ENCODE measurements at regions not wholly inside any gene's neighbourhood (a gene's known extent, or its start where the extent isn't known, plus 50 kb on each side); places are given as distances from the start of the nearest gene placed in this dataset.
"Not testable (repeated sequence)": the region's sequence is repeated elsewhere in the genome, so short reads cannot be mapped to it uniquely, and the experiment has no call there.

- no peak for DNase-seq
Observed at GRCh38 chr18:3328532-3328931, 66.6 kb downstream of the MYL12B start.

- no peak for DNase-seq
Observed at GRCh38 chr18:3329471-3329870, 67.5 kb downstream of the MYL12B start.

DNA sequence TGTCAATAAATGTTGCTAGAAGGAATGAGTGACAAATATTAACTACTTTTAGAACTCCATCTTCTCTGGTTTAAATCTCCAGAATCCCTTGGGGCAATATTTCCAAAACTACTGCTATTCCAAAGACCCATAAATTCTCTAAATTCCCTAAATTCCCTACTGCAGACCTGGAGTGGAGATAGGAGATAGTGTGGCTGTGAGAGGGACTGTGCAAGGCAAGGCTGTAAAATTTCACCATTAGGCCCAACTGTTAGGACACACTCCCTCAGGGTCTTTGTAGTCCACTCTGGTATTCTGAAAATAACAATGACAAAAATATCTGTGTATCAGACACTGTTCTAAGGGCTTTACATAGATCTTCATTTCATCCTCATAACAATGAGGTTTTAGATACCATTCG, 67.9 kb downstream of the MYL12B start:
- no peak for DNase-seq

DNA sequence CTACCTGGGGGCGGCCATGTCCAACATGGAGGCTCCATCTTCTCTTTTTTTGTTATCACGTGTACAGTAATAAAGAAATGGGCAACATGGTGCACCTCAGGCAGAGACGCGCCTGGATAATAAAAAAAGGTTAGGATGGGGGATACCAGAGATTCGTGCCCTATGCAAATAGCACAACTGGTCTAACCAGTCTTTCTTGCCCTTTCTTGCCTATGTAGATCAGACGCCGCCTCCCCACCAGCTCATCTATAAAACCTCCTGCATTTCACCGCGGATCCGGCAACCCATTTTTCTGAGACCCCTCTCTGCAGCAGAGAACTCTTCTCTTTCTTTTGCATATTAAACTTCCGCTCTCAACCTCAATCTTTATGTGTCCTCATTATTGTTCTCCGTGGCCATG, 68.7 kb downstream of the MYL12B start:
- DNase-seq, result no peak

GRCh38 chr18:3332376-3332775, 70.4 kb downstream of the MYL12B start:
- no peak for DNase-seq

DNA sequence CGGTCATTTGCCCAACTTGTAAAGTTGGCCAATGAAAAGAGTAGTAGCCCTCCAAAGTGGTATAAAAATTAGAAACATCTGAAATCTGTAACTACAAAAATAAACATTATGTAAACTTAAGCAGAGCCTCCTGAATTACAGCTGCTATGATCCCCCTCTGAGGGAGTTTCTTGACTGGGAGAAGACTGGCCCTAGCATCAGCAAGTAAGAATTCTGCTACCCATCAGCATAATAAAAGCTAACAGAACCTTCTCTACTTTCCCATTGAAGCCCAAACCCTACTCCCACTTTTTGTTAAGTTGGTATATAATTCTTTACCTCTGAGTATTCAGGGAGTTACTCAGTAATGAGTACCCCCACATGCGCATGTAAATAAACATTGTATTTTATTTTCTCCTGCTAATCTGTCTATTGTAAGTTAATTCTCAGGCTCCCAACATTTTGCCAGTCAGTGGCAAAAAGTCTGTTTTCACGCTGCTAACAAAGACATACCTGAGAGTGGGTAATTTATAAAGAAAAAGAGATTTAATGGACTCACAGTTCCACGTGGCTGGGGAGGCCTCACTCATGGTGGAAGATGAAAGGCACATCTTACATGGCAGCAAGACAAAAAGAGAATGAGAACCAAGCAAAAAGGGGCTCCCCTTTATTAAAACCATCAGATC, 71.3 kb downstream of the MYL12B start:
- no peak for DNase-seq

GRCh38 chr18:3333721-3334386, 71.9 kb downstream of the MYL12B start:
- DNase-seq, result no peak

DNA sequence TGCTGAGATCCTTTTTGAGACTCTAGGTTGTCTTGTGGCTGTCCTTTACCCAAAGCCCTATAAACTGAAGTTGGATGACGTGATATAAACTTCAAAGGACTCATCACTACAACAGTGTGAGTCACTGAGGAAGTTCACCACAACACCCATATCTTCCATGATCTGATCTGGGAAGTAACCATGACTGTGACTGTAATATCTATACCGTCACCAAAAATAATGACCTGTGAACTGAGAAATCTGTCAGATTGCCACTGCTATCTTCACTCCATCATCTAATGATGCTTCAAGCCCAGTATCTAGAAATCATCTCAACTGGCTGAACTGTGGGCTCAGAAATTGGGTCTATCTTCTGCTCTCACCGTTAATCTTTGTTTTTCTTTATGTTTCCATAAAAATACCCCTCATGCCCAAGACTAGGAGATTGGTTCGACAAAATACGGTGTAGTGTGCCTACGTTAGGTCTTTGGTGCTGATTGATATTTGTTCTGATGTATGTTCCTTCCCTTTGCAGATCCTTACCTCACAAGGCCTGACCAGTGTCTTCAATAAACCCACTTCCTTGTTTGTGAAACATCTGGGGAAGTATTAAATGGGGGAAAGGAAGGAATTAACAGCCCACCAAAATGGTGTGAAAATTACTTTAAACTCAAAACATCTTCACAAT, 78.2 kb downstream of the MYL12B start:
- peak; percentile 14 for DNase-seq

- DNase-seq, result no peak
Observed at GRCh38 chr18:3340682-3341097, 78.8 kb downstream of the MYL12B start.

- no peak for DNase-seq
Observed at GRCh38 chr18:3342628-3343027, 80.7 kb downstream of the MYL12B start.

GRCh38 chr18:3345452-3345851, 83.5 kb downstream of the MYL12B start:
- no peak for DNase-seq

- DNase-seq, result no peak
Observed at GRCh38 chr18:3345885-3346284, 84.0 kb downstream of the MYL12B start.

DNA sequence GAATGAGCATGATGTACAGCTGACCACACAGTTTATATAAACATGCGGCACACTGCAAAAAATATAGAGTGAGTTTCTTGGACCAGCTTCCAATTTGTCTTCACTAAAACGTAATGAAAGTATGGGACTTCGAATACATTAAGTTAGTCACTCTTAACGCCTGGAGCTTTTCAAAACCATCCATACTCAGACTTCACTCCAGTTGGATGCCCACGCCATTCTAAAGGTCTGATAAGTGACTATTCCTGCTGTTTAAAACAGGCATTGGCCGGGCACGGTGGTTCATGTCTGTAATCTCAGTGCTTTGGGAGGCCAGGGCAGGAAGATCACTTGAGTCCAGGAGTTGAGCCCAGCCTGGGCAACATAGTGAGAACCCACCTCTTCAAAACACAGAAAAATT, 84.6 kb downstream of the MYL12B start:
- DNase-seq, result no peak

GRCh38 chr18:3347286-3347803, 85.4 kb downstream of the MYL12B start:
- no peak for DNase-seq

DNA sequence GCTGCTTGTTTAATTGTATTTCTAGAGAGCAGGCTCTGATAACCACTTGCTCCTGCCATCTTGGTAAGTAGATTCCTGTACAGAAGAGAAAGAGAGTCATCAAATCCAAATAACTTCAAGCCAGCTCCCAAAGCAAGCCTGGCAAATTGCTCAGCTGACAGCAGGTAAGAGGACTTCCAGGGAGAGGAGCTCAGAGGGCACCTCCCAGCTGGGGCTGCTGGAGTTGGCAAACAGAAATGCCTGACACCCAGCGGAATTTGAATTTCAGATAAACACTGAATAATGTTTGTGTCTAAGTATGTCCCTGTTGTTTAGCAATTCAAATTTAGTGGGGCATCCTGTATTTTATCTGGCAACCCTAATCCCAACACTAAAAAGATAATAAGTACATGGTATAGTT, 86.2 kb downstream of the MYL12B start:
- no peak for DNase-seq

- not testable (repeated sequence) for DNase-seq
Observed at GRCh38 chr18:3349046-3349841, 87.3 kb downstream of the MYL12B start.

DNA sequence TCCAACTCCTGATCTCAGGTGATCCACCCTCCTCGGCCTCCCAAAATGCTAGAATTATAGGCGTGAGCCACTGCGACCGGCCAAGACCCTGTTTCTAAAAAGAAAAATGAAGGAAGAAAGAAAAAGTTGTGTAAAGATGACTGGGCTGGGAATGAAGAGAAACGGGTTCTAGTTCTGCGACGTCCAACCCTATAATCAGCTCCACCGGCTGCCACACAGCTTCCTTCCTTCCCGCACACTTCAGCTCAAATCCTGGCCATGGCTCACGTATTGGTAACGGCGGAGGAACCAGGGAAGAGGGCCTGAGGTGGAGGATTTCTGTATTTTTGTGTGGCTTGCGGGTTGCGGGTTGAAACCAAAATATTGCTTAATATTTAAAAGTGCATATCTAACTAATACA, 88.1 kb downstream of the MYL12B start:
- DNase-seq, result no peak

DNA sequence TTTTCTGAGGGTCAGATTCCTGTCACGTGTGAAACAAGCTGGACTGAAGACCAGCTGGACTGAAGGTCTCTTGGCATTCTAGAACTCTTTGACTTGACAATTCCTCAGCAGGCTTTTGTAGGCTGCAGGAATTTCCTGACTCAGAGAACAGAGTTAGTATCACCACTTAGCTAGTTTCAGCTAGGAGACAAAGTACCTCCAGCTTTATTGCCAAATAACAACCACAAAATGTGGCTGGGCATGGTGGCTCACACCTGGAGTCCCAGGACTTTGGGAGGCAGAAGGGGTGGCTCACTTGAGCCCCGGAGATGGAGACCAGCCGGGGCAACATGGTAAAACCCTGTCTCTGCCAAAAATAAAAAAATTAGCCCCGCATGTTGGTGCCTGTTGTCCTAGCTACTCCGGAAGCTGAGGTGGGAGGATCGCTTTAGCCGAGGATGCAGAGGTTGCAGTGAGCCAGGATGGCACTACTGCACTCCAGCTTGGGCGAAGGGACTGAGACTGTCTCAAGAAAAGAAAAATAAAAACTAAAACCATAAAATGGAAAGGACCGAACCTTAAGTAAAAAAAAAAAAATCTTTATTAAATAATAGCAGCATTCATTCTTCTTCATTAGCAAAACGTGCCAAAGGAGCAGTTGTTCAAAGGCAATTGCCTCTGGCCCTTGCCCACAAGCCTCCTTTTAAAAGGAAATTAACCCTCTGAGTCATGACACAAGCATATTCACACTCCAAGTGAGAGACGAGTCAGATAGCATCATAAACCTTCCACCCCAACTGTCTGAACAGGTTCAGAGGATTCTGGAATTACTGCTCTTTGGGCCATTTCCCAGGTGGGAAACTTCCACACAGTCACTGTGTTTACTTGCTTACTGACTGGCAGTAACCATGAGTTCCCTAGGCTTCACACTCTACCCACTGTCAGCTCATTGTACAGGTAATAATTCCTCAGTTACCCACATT, 88.9 kb downstream of the MYL12B start:
- DNase-seq, result no peak

GRCh38 chr18:3354506-3354905, 92.6 kb downstream of the MYL12B start:
- DNase-seq, result no peak

DNA sequence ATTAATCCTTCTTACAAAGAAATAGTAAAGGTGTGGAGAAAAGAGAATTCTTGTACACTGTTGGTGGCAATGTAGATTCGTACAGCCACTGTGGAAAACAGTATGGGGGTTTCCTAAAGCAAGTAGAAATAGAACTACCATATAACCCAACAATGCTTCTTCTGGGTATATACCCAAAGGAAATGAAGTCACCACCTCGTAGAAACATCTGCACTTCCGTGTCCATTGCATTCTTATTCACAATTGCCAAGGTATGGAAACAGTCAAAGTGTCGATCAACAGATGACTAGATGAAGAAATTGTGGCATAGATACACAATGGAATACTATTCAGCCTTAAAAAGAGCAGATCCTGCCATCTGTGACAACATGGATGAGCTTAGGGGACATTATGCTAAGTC, 93.4 kb upstream of the TGIF1 start:
- no peak for DNase-seq

DNA sequence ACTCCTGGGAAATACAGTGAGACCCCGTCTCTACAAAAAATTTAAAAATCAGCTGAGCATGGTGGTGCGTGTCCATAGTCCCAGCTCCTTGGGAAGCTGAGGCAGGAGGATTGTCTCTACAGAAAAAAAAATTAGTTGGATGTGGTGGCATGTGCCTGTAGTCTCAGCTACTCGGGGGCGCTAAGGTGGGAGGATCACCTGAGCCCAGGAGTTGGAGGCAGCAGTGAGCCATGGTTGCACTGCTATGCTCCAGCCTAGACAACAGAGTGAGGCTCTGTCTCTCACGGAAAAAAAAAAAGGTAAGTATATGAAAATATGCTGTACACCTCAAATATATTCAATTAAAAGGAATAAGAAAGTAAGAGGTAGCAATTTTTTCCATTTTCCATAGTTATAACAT, 92.5 kb upstream of the TGIF1 start:
- DNase-seq, result no peak

DNA sequence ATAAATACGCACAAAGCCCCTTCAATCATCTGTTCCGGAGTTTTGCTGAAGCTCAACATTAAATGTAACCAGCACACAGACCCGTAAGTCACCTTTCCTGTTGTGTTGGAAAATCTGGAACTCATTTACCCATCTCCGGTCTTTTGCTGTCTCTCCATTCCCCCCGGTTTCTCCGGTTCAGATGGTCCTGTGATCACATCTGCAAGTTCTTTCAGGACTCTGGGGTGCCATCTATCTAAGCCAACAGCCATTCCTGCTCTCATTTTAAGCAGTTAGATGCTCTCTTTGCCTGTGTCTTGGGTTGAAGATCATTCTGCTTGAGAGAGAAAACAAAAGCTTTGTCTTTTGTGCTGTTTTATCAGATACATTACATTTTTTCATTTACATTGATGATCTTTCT, 91.7 kb upstream of the TGIF1 start:
- DNase-seq, result no peak
